ENCODE measurements at regions not wholly inside any gene's neighbourhood (a gene's known extent, or its start where the extent isn't known, plus 50 kb on each side); places are given as distances from the start of the nearest gene placed in this dataset.

DNA sequence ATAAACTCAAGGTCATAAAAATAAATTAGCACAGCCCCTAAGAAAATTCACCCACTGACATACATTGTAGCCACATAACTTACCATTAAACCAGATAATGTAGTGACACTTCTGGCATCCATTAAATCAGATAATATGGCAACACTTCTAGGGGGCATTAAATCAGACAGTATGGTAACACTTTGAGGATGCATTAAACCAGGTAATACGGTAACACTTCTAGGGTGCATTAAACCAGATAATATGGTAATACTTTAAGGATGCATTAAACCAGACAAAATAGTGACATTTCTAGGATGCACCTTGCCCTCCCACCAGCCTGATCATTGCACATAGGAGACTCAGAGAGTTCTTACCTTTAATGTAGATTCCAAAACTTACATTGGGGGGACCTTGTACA is 1220.5 kb upstream of the TMEM132C start:
- 93% methylated on average over 1 of the region's 1 CpG; no CpG with 5 or more reads in 1 of the 2 experiments for WGBS, 2 experiments (ENCODE audit: extremely low coverage in 1 of 2, insufficient coverage in 1 of 2, insufficient read length in 1 of 2, insufficient replicate concordance in 2 of 2, low coverage in 1 of 2, low lambda C conversion rate in 2 of 2, missing lambda C conversion rate in 1 of 2)
- no peak overlapping the region for H3K4me2 ChIP-seq (ENCODE audit: insufficient read depth in 1 of 2, low read depth in 2 of 2, low read length in 2 of 2)
- no peak overlapping the region for H2BK120ac ChIP-seq (replicated peaks; ENCODE audit: low read depth, low read length)
- no peak overlapping the region for H4K91ac ChIP-seq (replicated peaks; ENCODE audit: insufficient read length, low read length)
- H3K23me2 ChIP-seq (ENCODE audit: low read depth, low read length) = no peaks in the 10 kb centered on the region
- H4K20me1 ChIP-seq (replicated peaks in 1 of 2; ENCODE audit: control insufficient read depth in 1 of 2, insufficient read depth in 2 of 2, low read length in 2 of 2) = no peaks in the 10 kb centered on the region
- no peak overlapping the region for H3K27ac ChIP-seq (ENCODE audit: low read depth, low read length)
- H3K9ac ChIP-seq (replicated peaks in 1 of 4; ENCODE audit: extremely low read depth in 1 of 4, low read depth in 3 of 4, low read length in 3 of 4) = no peak overlapping the region
- H2BK20ac ChIP-seq (ENCODE audit: low read length) = no peak overlapping the region
- CTCF ChIA-PET (ENCODE audit: partially characterized antibody) = no interaction called here
- no peak overlapping the region for H2AK5ac ChIP-seq (ENCODE audit: low read depth, low read length)
- H3K18ac ChIP-seq (ENCODE audit: extremely low read depth, low read length) = no peak overlapping the region
- no peak overlapping the region for H2BK15ac ChIP-seq (ENCODE audit: low read length)
- no peaks in the 10 kb centered on the region for H3K79me2 ChIP-seq (ENCODE audit: control insufficient read depth in 1 of 2, insufficient read depth in 2 of 2, low read length in 2 of 2)
- no peak overlapping the region for H3K4me3 ChIP-seq (ENCODE audit: extremely low read depth in 1 of 4, insufficient read depth in 2 of 4, low read depth in 3 of 4, low read length in 4 of 4)
- no peak overlapping the region for H4K5ac ChIP-seq (ENCODE audit: insufficient read length, low read depth, low read length)
- H3K4ac ChIP-seq (replicated peaks; ENCODE audit: insufficient read length, low read depth, low read length) = no peak overlapping the region
- H4K8ac ChIP-seq (ENCODE audit: extremely low read depth, insufficient read depth, low read length) = no peak overlapping the region
- POLR2A ChIA-PET (ENCODE audit: partially characterized antibody) = no interaction called here
- no peaks in the 10 kb centered on the region for H3K36me3 ChIP-seq (ENCODE audit: control insufficient read depth in 2 of 4, insufficient read depth in 4 of 4, low read length in 3 of 4)
- no peaks in the 10 kb centered on the region for H3K4me1 ChIP-seq (replicated peaks in 1 of 4; ENCODE audit: control insufficient read depth in 3 of 4, insufficient read depth in 4 of 4, low read length in 3 of 4)
- FAIRE-seq (no peak), DNase-seq (ENCODE audit: low read depth in 1 of 2, low spot score in 2 of 2) (no peak)
- H3K14ac ChIP-seq (ENCODE audit: insufficient read length) = no peak overlapping the region
- H3K9me3 ChIP-seq (ENCODE audit: insufficient read depth in 2 of 2, low read depth in 1 of 2, low read length in 1 of 2) = peaks cover 2 to 3% of the 10 kb centered on the region in 2 experiments; a peak in 2 of 4 replicates
- no peak overlapping the region for H2AFZ ChIP-seq (ENCODE audit: low read length)
- no peak overlapping the region for H2BK5ac ChIP-seq (ENCODE audit: low read depth, low read length)
- H2BK12ac ChIP-seq (ENCODE audit: low read depth, low read length) = no peak overlapping the region
- no peaks in the 10 kb centered on the region for H3K79me1 ChIP-seq (ENCODE audit: low read depth, low read length)
- no peak overlapping the region for H3K23ac ChIP-seq (ENCODE audit: insufficient read length)
- H3K27me3 ChIP-seq (replicated peaks in 1 of 4; ENCODE audit: control insufficient read depth in 3 of 4, extremely low read depth in 1 of 4, insufficient read depth in 3 of 4, low read length in 3 of 4) = no peaks in the 10 kb centered on the region
- H3K56ac ChIP-seq (replicated peaks; ENCODE audit: insufficient read length, low read depth, low read length) = no peak overlapping the region
- TF ChIP-seq TAF1 (IDR thresholded peaks at IDR 0.05; ENCODE audit: low read depth, low read length) (no peak), MAFK (IDR thresholded peaks at IDR 0.05; ENCODE audit: low read depth, low read length) (peak; percentile 93)
